IPS-18a (cell line): ENCODE measurements at regions not wholly inside any gene's neighbourhood (a gene's known extent, or its start where the extent isn't known, plus 50 kb on each side); places are given as distances from the start of the nearest gene placed in this dataset.
"Not testable (repeated sequence)": the region's sequence is repeated elsewhere in the genome, so short reads cannot be mapped to it uniquely, and the experiment has no call there.

ENCODE experiments used
- H3K27ac ChIP-seq: one replicate; pipeline ENCODE4 v1.5.1; 2013; ENCODE audit warnings: low read length
- H3K27me3 ChIP-seq: one replicate; pipeline ENCODE4 v1.6.1; 2013; ENCODE audit warnings: mild to moderate bottlenecking, low read length; ENCODE audit not compliant: control insufficient read depth, insufficient read depth
- H3K36me3 ChIP-seq: one replicate; pipeline ENCODE4 v1.6.1; 2013; ENCODE audit warnings: low read depth, low read length; ENCODE audit not compliant: control insufficient read depth
- H3K4me1 ChIP-seq: one replicate; pipeline ENCODE4 v1.6.1; 2013; ENCODE audit warnings: low read depth, low read length; ENCODE audit not compliant: control insufficient read depth
- H3K4me3 ChIP-seq: one replicate; pipeline ENCODE4 v1.5.1; 2013; ENCODE audit warnings: low read length
- H3K9ac ChIP-seq: one replicate; pipeline ENCODE4 v1.6.1; 2013; ENCODE audit warnings: mild to moderate bottlenecking, low read length, moderate library complexity
- H3K9me3 ChIP-seq: one replicate; pipeline ENCODE4 v1.6.1; 2013; ENCODE audit warnings: low read depth, low read length; ENCODE audit not compliant: control insufficient read depth

DNA sequence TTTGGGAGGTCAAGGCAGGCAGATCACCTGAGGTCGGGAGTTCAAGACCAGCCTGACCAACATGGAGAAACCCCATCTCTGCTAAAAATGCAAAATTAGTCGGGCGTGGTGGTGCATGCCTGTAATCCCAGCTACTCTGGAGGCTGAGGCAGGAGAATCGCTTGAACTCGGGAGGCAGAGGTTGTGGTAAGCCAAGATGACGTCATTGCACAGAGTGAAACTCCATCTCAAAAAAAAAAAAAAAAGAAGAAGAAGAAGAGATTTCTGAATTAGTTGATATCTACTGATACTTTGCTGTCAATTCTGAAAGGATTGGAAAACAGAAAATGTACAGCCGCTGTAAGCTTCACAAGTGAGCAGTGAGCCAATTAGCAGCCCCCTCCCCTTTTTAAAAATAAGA lies 144.4 kb upstream of the RREB1 start:
- not testable (repeated sequence) for H3K9me3 ChIP-seq

DNA sequence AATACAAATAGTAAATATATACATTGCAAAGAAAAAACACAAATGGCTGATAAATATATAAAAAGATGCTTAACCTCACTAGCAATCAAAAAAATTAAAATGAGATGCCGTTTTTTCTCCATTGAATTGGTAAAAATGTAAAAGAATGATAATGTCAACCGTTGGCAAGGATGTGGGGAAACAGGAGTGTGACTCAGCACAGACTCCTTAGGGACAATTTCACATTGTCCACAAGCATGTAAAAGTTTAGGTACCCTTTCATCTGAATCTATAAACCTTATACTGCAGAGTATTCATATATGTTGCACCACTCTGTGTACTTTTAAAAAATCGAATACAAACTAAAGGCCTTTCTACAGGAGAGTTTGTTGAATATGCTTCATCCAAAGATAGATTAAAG lies 143.1 kb upstream of the RREB1 start:
- H3K9me3 ChIP-seq, result no peaks in the 10 kb centered on the region
- no peak overlapping the region for H3K9ac ChIP-seq
- no peak overlapping the region for H3K27ac ChIP-seq
- H3K4me1 ChIP-seq, result no peaks in the 10 kb centered on the region
- no peaks in the 10 kb centered on the region for H3K36me3 ChIP-seq
- no peak overlapping the region for H3K4me3 ChIP-seq
- H3K27me3 ChIP-seq, result no peaks in the 10 kb centered on the region

More for the DNA sequence above, 144.4 kb upstream of the RREB1 start:
- H3K4me1 ChIP-seq, H3K36me3 ChIP-seq, H3K4me3 ChIP-seq, H3K9ac ChIP-seq, H3K27ac ChIP-seq, H3K27me3 ChIP-seq: not testable (repeated sequence)

DNA sequence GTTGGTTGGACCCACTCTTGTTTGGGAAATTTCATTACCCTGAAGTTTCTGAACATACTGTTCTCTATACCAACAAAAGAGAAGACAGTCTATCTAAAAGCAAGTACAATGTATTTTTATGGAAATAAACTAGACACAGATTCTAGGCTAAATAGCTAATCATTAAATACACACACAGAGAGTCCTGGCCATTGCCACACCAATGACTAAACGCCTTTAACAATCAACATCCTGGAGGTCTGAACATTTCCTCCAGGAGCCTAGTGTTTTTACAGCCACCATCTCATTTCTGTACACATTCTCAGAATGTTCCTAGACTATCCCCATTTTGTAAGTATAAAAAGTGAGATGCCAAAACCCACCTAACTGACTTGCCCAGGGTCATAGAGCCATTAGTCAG lies 141.6 kb upstream of the RREB1 start:
- H3K36me3 ChIP-seq, result no peaks in the 10 kb centered on the region

DNA sequence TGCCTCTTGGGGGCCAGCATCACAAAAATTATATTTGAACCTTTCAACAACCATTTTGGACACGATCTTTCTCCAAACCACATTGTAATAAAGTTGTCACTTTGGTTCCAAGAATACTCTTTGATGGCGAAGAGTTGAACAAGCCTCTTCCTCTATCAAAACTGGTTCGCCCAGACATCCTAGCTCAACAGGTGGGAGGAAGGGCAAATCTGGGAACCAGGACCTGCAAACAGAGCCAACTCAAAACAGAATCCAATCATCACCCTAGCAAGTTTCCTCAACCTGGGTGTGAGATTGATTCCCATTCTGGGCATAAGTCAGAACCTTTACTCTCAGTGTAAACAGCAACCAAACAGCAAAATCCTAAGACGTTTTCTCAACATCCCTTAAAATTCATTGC lies 141.2 kb upstream of the RREB1 start:
- Histone ChIP-seq H3K4me1 (no peaks in the 10 kb centered on the region), H3K27me3 (no peaks in the 10 kb centered on the region), H3K9ac (no peak overlapping the region), H3K9me3 (no peaks in the 10 kb centered on the region), H3K27ac (no peak overlapping the region), H3K4me3 (no peak overlapping the region), H3K36me3 (no peaks in the 10 kb centered on the region)

More for the DNA sequence above, 141.6 kb upstream of the RREB1 start:
- no peaks in the 10 kb centered on the region for H3K9me3 ChIP-seq
- H3K27me3 ChIP-seq, result no peaks in the 10 kb centered on the region
- H3K9ac ChIP-seq, result no peak overlapping the region
- H3K4me3 ChIP-seq, result no peak overlapping the region
- H3K4me1 ChIP-seq, result no peaks in the 10 kb centered on the region
- H3K27ac ChIP-seq, result no peak overlapping the region

DNA sequence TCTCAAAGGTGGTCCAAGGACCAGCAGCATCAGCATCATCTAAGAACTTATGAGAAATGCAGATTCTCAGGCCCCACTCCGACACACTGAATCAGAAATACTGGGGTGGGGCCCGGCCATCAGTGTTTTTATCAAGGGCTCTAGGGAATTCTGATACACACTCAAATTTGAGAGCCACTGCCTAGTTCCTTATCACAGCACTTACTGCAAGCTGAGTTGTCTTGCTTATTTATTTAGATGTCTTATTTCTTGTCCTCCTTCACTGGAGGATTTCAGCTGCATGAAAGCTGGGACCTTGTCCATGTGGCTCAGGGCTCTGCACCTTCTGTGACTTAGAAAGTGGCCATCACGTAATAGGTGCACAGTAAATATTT lies 139.4 kb upstream of the RREB1 start:
- no peaks in the 10 kb centered on the region for H3K4me1 ChIP-seq
- H3K27ac ChIP-seq, result no peak overlapping the region
- no peak overlapping the region for H3K4me3 ChIP-seq
- no peaks in the 10 kb centered on the region for H3K9me3 ChIP-seq
- no peaks in the 10 kb centered on the region for H3K36me3 ChIP-seq
- no peaks in the 10 kb centered on the region for H3K27me3 ChIP-seq
- H3K9ac ChIP-seq, result no peak overlapping the region

DNA sequence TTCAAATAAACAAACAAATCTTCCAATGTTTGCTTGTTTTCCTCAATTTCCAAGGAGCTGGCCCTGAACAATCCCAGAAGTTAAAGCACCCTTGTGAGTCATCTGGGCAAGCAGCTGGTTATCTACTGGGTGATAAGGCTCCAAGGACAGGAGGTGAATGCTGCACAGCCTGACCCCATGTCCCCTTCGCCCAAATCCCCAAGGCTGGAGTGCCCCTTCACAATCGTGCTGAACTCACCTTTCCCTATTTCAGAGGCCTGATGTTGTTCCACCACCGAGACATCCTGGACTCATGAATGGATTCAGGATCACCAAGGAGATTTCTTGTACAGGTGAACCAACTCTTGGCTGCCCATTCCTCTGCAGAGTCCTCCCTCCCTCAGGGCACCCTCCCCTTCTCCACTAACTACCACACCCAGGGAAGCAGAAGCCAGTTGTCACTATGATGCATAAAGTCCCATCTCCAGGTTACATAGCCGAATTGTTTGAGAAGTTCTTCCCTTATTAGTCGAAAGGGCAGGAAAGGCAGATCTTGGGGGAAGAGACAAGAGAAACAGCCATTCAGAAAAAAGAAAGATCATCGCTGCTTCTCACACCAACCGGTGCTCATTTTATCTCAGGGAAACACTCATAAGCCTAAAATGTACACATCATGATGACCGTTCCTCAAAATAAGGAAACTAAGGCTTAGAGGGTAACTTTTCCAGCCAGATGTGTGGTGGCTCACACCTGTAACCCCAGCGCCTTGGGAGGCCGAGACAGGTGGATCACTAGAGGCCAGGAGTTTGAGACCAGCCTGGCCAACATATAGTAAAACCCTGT lies 138.8 kb upstream of the RREB1 start:
- Histone ChIP-seq H3K4me3 (no peak overlapping the region), H3K9me3 (no peaks in the 10 kb centered on the region), H3K4me1 (no peaks in the 10 kb centered on the region), H3K27ac (no peak overlapping the region), H3K9ac (no peak overlapping the region), H3K36me3 (no peaks in the 10 kb centered on the region), H3K27me3 (no peaks in the 10 kb centered on the region)

DNA sequence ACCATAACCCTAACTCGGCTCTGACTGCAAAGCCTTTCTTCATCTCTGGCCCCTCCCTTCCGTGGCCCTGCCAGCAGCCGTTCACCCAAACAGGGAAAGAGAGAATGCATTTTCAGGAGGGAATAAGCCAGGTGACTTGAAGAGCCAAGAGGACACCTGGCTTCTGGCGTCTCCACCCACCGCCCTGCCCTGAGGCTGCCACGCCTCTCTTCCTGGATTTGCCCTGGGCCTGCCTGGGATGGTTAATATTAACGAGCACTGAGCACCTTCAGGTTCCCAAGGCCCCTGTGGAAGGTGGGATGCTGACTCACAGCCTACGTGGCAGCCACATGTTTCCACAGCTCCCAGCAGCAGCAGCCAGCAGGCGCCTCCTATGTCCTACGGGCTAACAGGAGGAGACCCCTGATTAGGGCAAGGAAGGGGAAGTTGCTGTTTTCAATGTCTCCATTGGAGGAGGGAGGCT lies 138.0 kb upstream of the RREB1 start:
- Histone ChIP-seq H3K27ac (no peak overlapping the region), H3K9ac (no peak overlapping the region), H3K36me3 (no peaks in the 10 kb centered on the region), H3K27me3 (no peaks in the 10 kb centered on the region), H3K9me3 (no peaks in the 10 kb centered on the region), H3K4me1 (no peaks in the 10 kb centered on the region), H3K4me3 (no peak overlapping the region)

DNA sequence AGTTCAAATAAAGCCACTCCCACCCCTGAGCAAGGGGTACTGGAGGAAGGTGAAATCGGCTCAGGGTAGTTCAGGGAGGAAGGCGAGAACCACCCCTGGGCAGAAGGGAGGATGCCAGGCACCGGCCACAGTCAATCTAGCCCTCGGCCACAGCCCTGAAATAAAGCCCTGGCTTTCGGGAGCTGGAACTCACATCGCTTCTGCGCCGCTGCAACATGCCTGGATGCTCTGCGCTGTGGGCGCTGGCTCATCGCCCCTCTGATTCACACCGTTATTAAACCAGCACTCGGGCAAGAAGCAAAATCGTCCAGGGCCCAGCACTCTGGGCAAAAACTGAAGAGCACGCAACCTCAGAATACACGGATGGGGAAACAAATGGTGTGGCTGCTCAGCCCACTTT lies 136.9 kb upstream of the RREB1 start:
- no peak overlapping the region for H3K4me3 ChIP-seq
- no peak overlapping the region for H3K9ac ChIP-seq
- H3K9me3 ChIP-seq, result no peaks in the 10 kb centered on the region
- no peaks in the 10 kb centered on the region for H3K36me3 ChIP-seq
- H3K27ac ChIP-seq, result no peak overlapping the region
- H3K27me3 ChIP-seq, result no peaks in the 10 kb centered on the region
- H3K4me1 ChIP-seq, result no peaks in the 10 kb centered on the region

DNA sequence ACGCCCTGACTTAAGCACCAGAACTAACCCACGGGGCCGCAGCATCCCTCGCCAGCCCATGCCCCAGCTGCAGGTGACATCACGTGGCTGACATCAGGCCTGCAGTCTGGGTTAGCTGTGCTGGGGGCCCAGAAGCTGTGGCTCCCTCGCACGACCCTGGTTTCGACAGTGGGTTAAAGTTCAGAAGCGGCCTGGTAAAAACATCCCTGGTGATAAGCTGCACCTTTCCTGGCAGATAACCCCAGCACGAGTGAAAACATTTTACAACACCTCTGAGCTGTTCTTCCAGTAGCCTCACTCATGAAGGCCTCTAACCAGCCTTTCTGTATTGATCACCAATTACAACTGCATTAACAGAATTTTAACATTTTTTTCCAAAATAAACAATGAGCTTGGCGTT lies 136.4 kb upstream of the RREB1 start:
- H3K27me3 ChIP-seq, result no peaks in the 10 kb centered on the region
- no peaks in the 10 kb centered on the region for H3K36me3 ChIP-seq
- H3K4me3 ChIP-seq, result no peak overlapping the region
- H3K27ac ChIP-seq, result no peak overlapping the region
- no peaks in the 10 kb centered on the region for H3K4me1 ChIP-seq
- H3K9me3 ChIP-seq, result no peaks in the 10 kb centered on the region
- H3K9ac ChIP-seq, result no peak overlapping the region

DNA sequence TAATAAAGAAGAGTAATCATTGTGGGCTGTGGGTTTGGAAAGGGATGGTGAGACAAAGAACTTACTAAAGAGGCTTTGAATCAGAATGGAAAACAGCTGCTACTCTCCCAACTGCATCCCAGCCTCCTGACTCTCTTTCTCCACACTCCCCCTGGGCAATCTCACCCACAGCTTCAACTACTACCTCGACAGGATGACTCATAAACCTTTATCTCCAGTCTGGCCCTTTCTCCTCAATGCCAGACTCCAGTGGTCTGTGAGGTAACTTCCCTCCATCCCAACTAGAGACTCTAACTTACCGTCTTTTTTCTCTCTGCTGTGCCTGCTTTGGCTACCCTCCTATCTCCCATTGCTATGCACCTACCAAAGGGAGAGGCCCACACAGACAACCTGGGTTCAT lies 135.3 kb upstream of the RREB1 start:
- Histone ChIP-seq H3K9me3 (no peaks in the 10 kb centered on the region), H3K4me1 (no peaks in the 10 kb centered on the region), H3K27ac (no peak overlapping the region), H3K4me3 (no peak overlapping the region), H3K9ac (no peak overlapping the region), H3K36me3 (no peaks in the 10 kb centered on the region), H3K27me3 (no peaks in the 10 kb centered on the region)

DNA sequence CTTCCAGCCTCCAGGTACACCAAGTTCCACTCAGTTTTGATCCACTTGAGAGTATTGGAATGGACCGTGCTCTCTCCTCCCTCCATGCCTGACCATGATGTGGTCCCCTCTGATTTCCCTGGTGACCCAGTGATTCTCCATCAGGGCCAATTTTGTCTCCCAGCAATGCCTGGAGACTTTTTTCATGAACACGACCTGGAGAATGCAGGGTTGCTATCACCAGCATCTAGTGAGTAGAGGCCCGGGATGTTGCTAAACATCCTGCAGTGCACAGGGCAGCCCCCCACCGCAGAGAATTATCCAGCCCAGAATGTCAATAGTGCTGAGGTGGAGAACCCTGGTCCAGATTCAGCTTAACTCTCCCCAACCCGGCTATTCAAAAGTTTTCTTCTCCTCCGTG lies 134.0 kb upstream of the RREB1 start:
- H3K27ac ChIP-seq, result no peak overlapping the region
- H3K4me1 ChIP-seq, result no peaks in the 10 kb centered on the region
- no peaks in the 10 kb centered on the region for H3K36me3 ChIP-seq
- no peaks in the 10 kb centered on the region for H3K27me3 ChIP-seq
- no peak overlapping the region for H3K4me3 ChIP-seq
- H3K9me3 ChIP-seq, result no peaks in the 10 kb centered on the region
- H3K9ac ChIP-seq, result no peak overlapping the region

DNA sequence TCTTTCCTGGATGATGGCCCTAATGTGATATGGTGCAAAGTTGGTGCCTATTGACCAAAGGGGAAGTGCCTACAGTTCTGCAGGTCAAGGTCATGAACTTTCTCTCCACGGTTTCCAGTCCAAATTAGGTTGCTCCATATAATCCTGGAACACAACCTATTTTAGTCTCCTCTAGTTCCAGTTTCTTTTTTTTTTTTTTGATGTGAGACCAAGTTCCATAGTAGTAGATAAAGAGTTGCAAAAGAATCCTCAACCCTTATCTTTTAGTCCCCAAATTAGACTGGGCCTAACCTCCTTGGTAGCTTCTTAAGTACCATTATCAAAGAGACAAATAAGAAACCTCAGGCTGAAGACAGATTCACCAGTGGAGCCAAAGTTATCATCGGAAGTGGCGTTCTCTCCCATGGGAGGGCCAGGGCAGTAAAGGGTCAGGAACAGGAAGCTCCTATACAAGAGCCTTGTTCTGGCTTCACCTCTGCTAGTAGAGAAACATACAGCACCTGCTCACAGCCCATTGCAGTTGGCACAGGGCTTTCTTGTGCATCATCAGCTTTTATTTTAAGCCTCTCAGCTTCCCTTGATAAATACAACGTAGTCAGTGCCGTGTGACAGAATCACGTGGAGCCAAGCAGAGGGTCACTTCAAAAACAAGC lies 132.2 kb upstream of the RREB1 start:
- Histone ChIP-seq H3K36me3 (no peaks in the 10 kb centered on the region), H3K27ac (no peak overlapping the region), H3K27me3 (no peaks in the 10 kb centered on the region), H3K9me3 (no peaks in the 10 kb centered on the region), H3K4me3 (no peak overlapping the region), H3K9ac (no peak overlapping the region), H3K4me1 (no peaks in the 10 kb centered on the region)
